ENCODE measurements at regions not wholly inside any gene's neighbourhood (a gene's known extent, or its start where the extent isn't known, plus 50 kb on each side); places are given as distances from the start of the nearest gene placed in this dataset.

DNA sequence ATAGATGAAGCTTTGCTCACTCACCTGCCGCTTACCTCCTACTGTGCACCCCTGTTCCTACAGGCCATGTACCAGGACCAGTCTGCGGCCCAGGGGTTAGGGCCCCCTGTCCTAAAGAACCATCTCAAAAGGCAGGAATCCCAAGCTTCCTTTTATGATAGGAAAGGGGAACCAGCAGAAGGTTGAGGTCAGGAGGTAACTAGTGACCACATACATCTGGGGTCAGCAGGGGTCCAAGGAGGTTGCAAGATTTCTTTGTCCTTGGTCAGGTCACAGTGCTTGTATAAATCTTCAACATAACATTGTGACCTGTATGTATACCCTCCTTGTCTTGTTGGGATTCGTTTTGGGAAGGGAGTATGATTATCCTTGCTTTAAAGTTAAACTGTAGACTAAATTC is 73.8 kb downstream of the OAT start:
- no peaks in the 10 kb centered on the region for H4K20me1 ChIP-seq (replicated peaks; ENCODE audit: insufficient read depth)
- H2AFZ ChIP-seq = no peak overlapping the region
- TF ChIP-seq, protein P1, sequence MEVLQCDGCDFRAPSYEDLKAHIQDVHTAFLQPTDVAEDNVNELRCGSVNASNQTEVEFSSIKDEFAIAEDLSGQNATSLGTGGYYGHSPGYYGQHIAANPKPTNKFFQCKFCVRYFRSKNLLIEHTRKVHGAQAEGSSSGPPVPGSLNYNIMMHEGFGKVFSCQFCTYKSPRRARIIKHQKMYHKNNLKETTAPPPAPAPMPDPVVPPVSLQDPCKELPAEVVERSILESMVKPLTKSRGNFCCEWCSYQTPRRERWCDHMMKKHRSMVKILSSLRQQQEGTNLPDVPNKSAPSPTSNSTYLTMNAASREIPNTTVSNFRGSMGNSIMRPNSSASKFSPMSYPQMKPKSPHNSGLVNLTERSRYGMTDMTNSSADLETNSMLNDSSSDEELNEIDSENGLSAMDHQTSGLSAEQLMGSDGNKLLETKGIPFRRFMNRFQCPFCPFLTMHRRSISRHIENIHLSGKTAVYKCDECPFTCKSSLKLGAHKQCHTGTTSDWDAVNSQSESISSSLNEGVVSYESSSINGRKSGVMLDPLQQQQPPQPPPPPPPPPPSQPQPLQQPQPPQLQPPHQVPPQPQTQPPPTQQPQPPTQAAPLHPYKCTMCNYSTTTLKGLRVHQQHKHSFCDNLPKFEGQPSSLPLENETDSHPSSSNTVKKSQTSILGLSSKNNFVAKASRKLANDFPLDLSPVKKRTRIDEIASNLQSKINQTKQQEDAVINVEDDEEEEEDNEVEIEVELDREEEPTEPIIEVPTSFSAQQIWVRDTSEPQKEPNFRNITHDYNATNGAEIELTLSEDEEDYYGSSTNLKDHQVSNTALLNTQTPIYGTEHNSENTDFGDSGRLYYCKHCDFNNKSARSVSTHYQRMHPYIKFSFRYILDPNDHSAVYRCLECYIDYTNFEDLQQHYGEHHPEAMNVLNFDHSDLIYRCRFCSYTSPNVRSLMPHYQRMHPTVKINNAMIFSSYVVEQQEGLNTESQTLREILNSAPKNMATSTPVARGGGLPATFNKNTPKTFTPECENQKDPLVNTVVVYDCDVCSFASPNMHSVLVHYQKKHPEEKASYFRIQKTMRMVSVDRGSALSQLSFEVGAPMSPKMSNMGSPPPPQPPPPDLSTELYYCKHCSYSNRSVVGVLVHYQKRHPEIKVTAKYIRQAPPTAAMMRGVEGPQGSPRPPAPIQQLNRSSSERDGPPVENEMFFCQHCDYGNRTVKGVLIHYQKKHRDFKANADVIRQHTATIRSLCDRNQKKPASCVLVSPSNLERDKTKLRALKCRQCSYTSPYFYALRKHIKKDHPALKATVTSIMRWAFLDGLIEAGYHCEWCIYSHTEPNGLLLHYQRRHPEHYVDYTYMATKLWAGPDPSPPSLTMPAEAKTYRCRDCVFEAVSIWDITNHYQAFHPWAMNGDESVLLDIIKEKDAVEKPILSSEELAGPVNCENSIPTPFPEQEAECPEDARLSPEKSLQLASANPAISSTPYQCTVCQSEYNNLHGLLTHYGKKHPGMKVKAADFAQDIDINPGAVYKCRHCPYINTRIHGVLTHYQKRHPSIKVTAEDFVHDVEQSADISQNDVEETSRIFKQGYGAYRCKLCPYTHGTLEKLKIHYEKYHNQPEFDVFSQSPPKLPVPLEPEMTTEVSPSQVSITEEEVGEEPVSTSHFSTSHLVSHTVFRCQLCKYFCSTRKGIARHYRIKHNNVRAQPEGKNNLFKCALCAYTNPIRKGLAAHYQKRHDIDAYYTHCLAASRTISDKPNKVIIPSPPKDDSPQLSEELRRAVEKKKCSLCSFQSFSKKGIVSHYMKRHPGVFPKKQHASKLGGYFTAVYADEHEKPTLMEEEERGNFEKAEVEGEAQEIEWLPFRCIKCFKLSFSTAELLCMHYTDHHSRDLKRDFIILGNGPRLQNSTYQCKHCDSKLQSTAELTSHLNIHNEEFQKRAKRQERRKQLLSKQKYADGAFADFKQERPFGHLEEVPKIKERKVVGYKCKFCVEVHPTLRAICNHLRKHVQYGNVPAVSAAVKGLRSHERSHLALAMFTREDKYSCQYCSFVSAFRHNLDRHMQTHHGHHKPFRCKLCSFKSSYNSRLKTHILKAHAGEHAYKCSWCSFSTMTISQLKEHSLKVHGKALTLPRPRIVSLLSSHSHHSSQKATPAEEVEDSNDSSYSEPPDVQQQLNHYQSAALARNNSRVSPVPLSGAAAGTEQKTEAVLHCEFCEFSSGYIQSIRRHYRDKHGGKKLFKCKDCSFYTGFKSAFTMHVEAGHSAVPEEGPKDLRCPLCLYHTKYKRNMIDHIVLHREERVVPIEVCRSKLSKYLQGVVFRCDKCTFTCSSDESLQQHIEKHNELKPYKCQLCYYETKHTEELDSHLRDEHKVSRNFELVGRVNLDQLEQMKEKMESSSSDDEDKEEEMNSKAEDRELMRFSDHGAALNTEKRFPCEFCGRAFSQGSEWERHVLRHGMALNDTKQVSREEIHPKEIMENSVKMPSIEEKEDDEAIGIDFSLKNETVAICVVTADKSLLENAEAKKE (CRISPR knock-in tag; IDR thresholded peaks at IDR 0.05) = no peak
- TF ChIP-seq STAT1 (IDR thresholded peaks at IDR 0.05; ENCODE audit: unreplicated experiment) (no peak), CREB1 (CRISPR knock-in tag; IDR thresholded peaks at IDR 0.05; ENCODE audit: low read depth) (no peak), ZNF331 (CRISPR knock-in tag; IDR thresholded peaks at IDR 0.05; ENCODE audit: low read depth) (no peak), ZNF114 (CRISPR knock-in tag; IDR thresholded peaks at IDR 0.05) (no peak), POLR2AphosphoS5 (IDR thresholded peaks at IDR 0.05; ENCODE audit: low read depth) (no peak), NANOG (IDR thresholded peaks at IDR 0.05; ENCODE audit: borderline replicate concordance) (no peak), JUNB (IDR thresholded peaks at IDR 0.05; ENCODE audit: unreplicated experiment) (no peak), EZH2 (IDR thresholded peaks at IDR 0.05; ENCODE audit: low read depth, unreplicated experiment) (no peak)
- TF ChIP-seq, protein P2, sequence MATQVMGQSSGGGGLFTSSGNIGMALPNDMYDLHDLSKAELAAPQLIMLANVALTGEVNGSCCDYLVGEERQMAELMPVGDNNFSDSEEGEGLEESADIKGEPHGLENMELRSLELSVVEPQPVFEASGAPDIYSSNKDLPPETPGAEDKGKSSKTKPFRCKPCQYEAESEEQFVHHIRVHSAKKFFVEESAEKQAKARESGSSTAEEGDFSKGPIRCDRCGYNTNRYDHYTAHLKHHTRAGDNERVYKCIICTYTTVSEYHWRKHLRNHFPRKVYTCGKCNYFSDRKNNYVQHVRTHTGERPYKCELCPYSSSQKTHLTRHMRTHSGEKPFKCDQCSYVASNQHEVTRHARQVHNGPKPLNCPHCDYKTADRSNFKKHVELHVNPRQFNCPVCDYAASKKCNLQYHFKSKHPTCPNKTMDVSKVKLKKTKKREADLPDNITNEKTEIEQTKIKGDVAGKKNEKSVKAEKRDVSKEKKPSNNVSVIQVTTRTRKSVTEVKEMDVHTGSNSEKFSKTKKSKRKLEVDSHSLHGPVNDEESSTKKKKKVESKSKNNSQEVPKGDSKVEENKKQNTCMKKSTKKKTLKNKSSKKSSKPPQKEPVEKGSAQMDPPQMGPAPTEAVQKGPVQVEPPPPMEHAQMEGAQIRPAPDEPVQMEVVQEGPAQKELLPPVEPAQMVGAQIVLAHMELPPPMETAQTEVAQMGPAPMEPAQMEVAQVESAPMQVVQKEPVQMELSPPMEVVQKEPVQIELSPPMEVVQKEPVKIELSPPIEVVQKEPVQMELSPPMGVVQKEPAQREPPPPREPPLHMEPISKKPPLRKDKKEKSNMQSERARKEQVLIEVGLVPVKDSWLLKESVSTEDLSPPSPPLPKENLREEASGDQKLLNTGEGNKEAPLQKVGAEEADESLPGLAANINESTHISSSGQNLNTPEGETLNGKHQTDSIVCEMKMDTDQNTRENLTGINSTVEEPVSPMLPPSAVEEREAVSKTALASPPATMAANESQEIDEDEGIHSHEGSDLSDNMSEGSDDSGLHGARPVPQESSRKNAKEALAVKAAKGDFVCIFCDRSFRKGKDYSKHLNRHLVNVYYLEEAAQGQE (IDR thresholded peaks at IDR 0.05; ENCODE audit: unreplicated experiment) = no peak
- TF ChIP-seq, protein P3, sequence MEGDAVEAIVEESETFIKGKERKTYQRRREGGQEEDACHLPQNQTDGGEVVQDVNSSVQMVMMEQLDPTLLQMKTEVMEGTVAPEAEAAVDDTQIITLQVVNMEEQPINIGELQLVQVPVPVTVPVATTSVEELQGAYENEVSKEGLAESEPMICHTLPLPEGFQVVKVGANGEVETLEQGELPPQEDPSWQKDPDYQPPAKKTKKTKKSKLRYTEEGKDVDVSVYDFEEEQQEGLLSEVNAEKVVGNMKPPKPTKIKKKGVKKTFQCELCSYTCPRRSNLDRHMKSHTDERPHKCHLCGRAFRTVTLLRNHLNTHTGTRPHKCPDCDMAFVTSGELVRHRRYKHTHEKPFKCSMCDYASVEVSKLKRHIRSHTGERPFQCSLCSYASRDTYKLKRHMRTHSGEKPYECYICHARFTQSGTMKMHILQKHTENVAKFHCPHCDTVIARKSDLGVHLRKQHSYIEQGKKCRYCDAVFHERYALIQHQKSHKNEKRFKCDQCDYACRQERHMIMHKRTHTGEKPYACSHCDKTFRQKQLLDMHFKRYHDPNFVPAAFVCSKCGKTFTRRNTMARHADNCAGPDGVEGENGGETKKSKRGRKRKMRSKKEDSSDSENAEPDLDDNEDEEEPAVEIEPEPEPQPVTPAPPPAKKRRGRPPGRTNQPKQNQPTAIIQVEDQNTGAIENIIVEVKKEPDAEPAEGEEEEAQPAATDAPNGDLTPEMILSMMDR (conservative IDR thresholded peaks at IDR 0.05; ENCODE audit: low read depth in 2 of 2) = no peak
- TF ChIP-seq, protein P4, sequence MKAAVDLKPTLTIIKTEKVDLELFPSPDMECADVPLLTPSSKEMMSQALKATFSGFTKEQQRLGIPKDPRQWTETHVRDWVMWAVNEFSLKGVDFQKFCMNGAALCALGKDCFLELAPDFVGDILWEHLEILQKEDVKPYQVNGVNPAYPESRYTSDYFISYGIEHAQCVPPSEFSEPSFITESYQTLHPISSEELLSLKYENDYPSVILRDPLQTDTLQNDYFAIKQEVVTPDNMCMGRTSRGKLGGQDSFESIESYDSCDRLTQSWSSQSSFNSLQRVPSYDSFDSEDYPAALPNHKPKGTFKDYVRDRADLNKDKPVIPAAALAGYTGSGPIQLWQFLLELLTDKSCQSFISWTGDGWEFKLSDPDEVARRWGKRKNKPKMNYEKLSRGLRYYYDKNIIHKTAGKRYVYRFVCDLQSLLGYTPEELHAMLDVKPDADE (IDR thresholded peaks at IDR 0.05) = no peak
- no peaks in the 10 kb centered on the region for H3K9me3 Mint-ChIP-seq
- no peak overlapping the region for H3K4me2 ChIP-seq
- no peaks in the 10 kb centered on the region for H3K4me1 ChIP-seq (ENCODE audit: insufficient read depth)
- no peaks in the 10 kb centered on the region; the same call in 1 of the 2 replicates for H3K9me2 ChIP-seq (ENCODE audit: insufficient read depth)
- peaks cover 7% of the 10 kb centered on the region for H3K27me3 Mint-ChIP-seq (ENCODE audit: insufficient read depth, low read depth, poor library complexity)
- H3K4me3 Mint-ChIP-seq = no peak overlapping the region
- ATAC-seq (no peak), DNase-seq (ENCODE audit: low spot score) (no peak)
- H3K27ac Mint-ChIP-seq = no peak overlapping the region
- no peak overlapping the region for H3K4me3 ChIP-seq
- no peak overlapping the region for H3K27ac ChIP-seq (ENCODE audit: low read depth)
- H3K4me1 Mint-ChIP-seq = peaks cover 5% of the 10 kb centered on the region
- H3K27me3 ChIP-seq (ENCODE audit: insufficient read depth) = no peaks in the 10 kb centered on the region
- no peaks in the 10 kb centered on the region for H3F3A ChIP-seq (replicated peaks; ENCODE audit: low read depth)
- H3K36me3 ChIP-seq (ENCODE audit: insufficient read depth) = no peaks in the 10 kb centered on the region
- no peaks in the 10 kb centered on the region for H3K36me3 Mint-ChIP-seq (ENCODE audit: low read depth)
- H3K79me2 ChIP-seq (replicated peaks; ENCODE audit: insufficient read depth) = no peaks in the 10 kb centered on the region
